Colonic mucosa (tissue), 4 donors: ENCODE measurements at regions not wholly inside any gene's neighbourhood (a gene's known extent, or its start where the extent isn't known, plus 50 kb on each side); places are given as distances from the start of the nearest gene placed in this dataset.

Source experiments
- DNase-seq: peaks from one replicate; pipeline ENCODE4 v3.0.0-alpha.2; 2020
- H3K27ac ChIP-seq: fragments of 200-600 bp; one replicate; pipeline ENCODE4 v1.8.0; 2021
- H3K27me3 ChIP-seq: fragments of 200-600 bp; one replicate; pipeline ENCODE4 v1.8.0; 2021
- H3K36me3 ChIP-seq: fragments of 200-600 bp; one replicate; pipeline ENCODE4 v1.8.0; 2021
- H3K4me1 ChIP-seq: fragments of 200-600 bp; one replicate; pipeline ENCODE4 v1.8.0; 2021; ENCODE audit warnings: mild to moderate bottlenecking
- H3K4me3 ChIP-seq: fragments of 200-600 bp; one replicate; pipeline ENCODE4 v1.8.0; 2021
- H3K9ac ChIP-seq, 2 donors: one replicate each; pipeline ENCODE4 v1.7.0; 2013; ENCODE audit warnings: control low read depth in 2 of 2, low read depth in 2 of 2, low read length in 2 of 2
- H3K9me3 ChIP-seq: fragments of 200-600 bp; one replicate; pipeline ENCODE4 v1.8.0; 2021
- intact Hi-C: fragments of 100-400 bp; cut with DNase I; formaldehyde crosslinking; loops from one replicate; pipeline ENCODE4 v1.14.1; 2022
- TF ChIP-seq, protein P1 (sequence below): fragments of 200-600 bp; IDR thresholded peaks from one replicate; pipeline ENCODE4 v1.8.0; 2022; ENCODE audit warnings: antibody characterized with exemption, mild to moderate bottlenecking
- donor health status: healthy.
- donor health status: DM: no; HTN: no; CAD: no.
- donor health status: DM: no; HTN: no; CAD: no.

DNA sequence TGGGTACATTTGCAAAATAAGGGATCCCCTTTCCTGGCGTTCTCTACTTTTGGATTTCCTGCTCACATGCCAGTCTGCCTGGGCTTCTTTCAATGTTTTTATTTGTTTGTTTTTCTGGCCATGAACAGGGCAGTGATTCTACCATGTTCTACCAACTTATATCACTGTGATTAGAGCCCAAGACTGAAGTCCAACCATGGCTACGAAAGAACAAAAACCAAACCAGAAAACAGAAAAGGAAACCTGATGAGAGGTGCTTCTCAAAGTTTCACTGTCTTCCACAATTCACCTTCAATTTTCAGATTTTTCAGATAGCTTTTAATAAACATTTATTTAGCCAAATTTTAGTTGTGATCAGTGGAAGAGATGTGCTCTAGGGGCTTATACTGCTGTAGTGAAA, 187.6 kb upstream of the TACR3 start:
- no peak for DNase-seq
- no peak overlapping the region for H3K27ac ChIP-seq
- H3K4me1 ChIP-seq, result no peaks in the 10 kb centered on the region
- intact Hi-C loops, result no loop called here
- no peak overlapping the region for H3K9ac ChIP-seq
- no peaks in the 10 kb centered on the region for H3K36me3 ChIP-seq
- TF ChIP-seq, protein P1, sequence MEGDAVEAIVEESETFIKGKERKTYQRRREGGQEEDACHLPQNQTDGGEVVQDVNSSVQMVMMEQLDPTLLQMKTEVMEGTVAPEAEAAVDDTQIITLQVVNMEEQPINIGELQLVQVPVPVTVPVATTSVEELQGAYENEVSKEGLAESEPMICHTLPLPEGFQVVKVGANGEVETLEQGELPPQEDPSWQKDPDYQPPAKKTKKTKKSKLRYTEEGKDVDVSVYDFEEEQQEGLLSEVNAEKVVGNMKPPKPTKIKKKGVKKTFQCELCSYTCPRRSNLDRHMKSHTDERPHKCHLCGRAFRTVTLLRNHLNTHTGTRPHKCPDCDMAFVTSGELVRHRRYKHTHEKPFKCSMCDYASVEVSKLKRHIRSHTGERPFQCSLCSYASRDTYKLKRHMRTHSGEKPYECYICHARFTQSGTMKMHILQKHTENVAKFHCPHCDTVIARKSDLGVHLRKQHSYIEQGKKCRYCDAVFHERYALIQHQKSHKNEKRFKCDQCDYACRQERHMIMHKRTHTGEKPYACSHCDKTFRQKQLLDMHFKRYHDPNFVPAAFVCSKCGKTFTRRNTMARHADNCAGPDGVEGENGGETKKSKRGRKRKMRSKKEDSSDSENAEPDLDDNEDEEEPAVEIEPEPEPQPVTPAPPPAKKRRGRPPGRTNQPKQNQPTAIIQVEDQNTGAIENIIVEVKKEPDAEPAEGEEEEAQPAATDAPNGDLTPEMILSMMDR, result no peak
- H3K9me3 ChIP-seq, result no peaks in the 10 kb centered on the region
- H3K27me3 ChIP-seq, result no peaks in the 10 kb centered on the region
- H3K4me3 ChIP-seq, result no peak overlapping the region

DNA sequence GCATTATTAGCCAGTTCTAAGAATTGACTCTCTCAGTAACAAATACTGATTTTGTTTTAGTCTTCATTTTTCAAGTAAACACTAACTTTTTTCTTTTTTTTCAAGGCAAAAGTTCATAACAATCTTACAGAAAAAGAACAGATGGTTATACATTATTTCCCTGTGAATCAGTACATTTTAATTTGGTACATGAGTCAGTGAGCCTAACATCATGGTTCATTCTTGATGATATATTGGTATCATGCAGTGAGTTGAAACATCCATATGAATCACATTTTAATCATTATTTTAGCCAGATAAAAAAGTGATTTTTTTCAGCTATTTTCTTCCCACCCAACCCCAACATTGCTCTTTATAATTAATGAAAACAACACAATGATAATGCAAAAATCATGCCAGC, 184.3 kb upstream of the TACR3 start:
- Histone ChIP-seq H3K9me3 (no peaks in the 10 kb centered on the region), H3K9ac (no peak overlapping the region), H3K4me1 (no peaks in the 10 kb centered on the region), H3K27ac (no peak overlapping the region), H3K36me3 (no peaks in the 10 kb centered on the region), H3K27me3 (no peaks in the 10 kb centered on the region), H3K4me3 (no peak overlapping the region)
- TF ChIP-seq, protein P1, result no peak
- intact Hi-C loops, result no loop called here
- DNase-seq, result no peak

DNA sequence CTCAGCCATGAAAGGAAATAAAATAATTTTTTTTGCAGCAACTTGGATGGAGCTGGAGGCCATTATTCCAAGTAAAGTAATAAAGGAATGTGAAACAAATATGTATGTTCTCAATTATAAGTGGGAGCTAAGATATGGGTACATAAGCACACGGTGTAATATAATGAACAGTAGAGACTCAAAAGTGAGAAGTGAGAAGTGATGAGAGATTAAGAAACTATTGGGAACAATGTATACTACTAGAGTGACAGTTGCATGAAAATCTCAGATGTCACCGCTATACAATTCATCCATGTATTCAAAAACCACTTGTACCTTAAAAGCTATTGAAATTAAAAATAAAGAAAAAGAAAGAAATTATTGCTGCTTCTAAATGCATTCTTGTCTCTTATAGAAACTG, 182.9 kb upstream of the TACR3 start:
- Histone ChIP-seq H3K9ac (no peak overlapping the region), H3K9me3 (no peaks in the 10 kb centered on the region), H3K4me1 (no peaks in the 10 kb centered on the region), H3K36me3 (no peaks in the 10 kb centered on the region), H3K27me3 (no peaks in the 10 kb centered on the region), H3K4me3 (no peak overlapping the region), H3K27ac (no peak overlapping the region)
- intact Hi-C loops, result no loop called here
- TF ChIP-seq, protein P1, result no peak
- DNase-seq, result no peak

DNA sequence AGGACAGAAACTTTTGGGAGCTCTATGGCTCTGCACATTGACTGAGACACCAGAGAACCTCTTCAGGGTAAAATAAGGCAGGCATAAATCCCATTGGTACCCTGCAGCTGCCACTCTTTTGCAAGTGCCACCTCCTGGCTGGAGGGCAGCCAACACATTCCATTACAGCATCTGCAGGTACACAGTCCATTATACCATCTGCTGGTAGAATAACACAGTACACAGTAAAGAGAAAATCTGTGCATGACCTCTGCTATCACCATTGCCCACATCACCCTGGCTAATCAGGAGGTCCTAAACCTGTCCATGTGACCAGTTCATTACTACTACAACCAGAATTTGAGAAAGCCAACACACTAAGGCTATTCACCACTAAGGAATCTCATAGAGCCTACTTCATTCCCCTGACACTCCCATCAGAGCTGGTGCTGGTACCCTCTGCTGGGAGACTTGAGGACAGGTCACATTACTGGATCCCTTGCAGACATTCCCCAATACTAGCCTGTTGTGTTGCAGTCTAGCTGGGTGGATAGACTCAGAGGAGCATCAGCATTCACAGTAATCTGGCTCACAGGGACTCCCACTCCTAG, 176.2 kb upstream of the TACR3 start:
- H3K9ac ChIP-seq, result no peak overlapping the region
- no peaks in the 10 kb centered on the region for H3K9me3 ChIP-seq
- DNase-seq, result no peak
- no peak overlapping the region for H3K4me3 ChIP-seq
- H3K27ac ChIP-seq, result no peak overlapping the region
- H3K36me3 ChIP-seq, result no peaks in the 10 kb centered on the region
- H3K4me1 ChIP-seq, result no peaks in the 10 kb centered on the region
- TF ChIP-seq, protein P1, result no peak
- intact Hi-C loops, result no loop called here
- no peaks in the 10 kb centered on the region for H3K27me3 ChIP-seq

DNA sequence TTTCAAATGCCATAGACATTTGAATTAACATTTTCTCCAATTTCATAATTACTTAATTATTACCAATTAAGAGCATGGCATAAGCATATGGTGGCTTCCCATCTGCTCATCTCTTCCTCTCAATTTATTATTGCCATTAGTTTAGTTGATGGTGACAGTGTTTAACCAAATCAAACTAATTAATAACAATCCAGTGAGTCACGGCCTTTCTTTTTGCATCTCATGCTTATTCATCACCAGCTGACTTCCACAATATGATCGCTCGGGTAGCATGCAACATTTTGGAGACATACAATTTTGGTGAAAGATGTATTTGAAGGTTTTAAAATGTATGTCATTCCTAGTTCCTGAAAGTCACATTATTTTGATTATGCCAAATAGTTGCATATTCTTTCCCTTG, 172.8 kb upstream of the TACR3 start:
- TF ChIP-seq, protein P1, result no peak
- Histone ChIP-seq H3K9ac (no peak overlapping the region), H3K27me3 (no peaks in the 10 kb centered on the region), H3K36me3 (no peaks in the 10 kb centered on the region), H3K9me3 (no peaks in the 10 kb centered on the region), H3K4me3 (no peak overlapping the region), H3K4me1 (no peaks in the 10 kb centered on the region), H3K27ac (no peak overlapping the region)
- DNase-seq, result no peak
- intact Hi-C loops, result no loop called here
